Ishikawa (cell line): ENCODE measurements at regions not wholly inside any gene's neighbourhood (a gene's known extent, or its start where the extent isn't known, plus 50 kb on each side); places are given as distances from the start of the nearest gene placed in this dataset.

Experiments used
- CEBPB ChIP-seq: IDR thresholded peaks from 2 replicates; pipeline ENCODE4 v1.6.1; 2012
- CREB1 ChIP-seq: IDR thresholded peaks from 2 replicates; pipeline ENCODE4 v1.6.1; 2012; ENCODE audit warnings: low read depth
- EGR1 ChIP-seq: IDR thresholded peaks from 2 replicates; pipeline ENCODE4 v1.6.1; 2012
- EP300 ChIP-seq: IDR thresholded peaks from 2 replicates; pipeline ENCODE4 v1.6.1; 2012; ENCODE audit warnings: borderline replicate concordance
- FOXM1 ChIP-seq: IDR thresholded peaks from 2 replicates; pipeline ENCODE4 v1.6.1; 2012; ENCODE audit warnings: low read depth, borderline replicate concordance
- NFIC ChIP-seq: IDR thresholded peaks from 2 replicates; pipeline ENCODE4 v1.6.1; 2012
- RAD21 ChIP-seq: IDR thresholded peaks from 2 replicates; pipeline ENCODE4 v1.6.1; 2012; ENCODE audit warnings: low read depth
- TAF1 ChIP-seq: IDR thresholded peaks from 2 replicates; pipeline ENCODE4 v1.6.1; 2012; ENCODE audit warnings: low read depth, mild to moderate bottlenecking
- TCF12 ChIP-seq: IDR thresholded peaks from 2 replicates; pipeline ENCODE4 v1.6.1; 2012; ENCODE audit warnings: low read depth
- TEAD4 ChIP-seq: IDR thresholded peaks from 2 replicates; pipeline ENCODE4 v1.6.1; 2012
- YY1 ChIP-seq: IDR thresholded peaks from 2 replicates; pipeline ENCODE4 v1.6.1; 2012; ENCODE audit warnings: low read depth
- ZBTB7A ChIP-seq: IDR thresholded peaks from 2 replicates; pipeline ENCODE4 v1.6.1; 2012; ENCODE audit warnings: low read depth
- TF ChIP-seq, protein P1 (sequence below): IDR thresholded peaks from 2 replicates; pipeline ENCODE4 v1.6.1; 2012; ENCODE audit warnings: low read depth, mild to moderate bottlenecking
- TF ChIP-seq, protein P2 (sequence below): IDR thresholded peaks from 2 replicates; pipeline ENCODE4 v1.6.1; 2012
- TF ChIP-seq, protein P3 (sequence below): IDR thresholded peaks from 2 replicates; pipeline ENCODE4 v1.6.1; 2012

DNA sequence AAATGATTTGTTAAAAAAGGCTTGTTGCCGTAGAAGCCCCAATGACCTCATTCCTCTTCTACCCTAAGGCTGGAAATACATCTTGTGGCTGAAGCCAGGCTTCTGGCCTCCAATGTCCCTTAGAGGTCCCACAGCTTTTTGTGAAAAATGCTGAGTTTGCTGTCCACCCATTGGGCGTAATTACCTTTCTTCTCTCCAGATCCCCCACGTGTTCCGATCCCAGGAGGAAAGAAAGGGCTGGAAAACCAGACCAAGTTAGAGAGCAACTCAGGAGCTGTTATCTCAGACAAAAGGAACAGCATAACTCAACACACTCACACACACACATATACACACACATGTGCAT lies 154.2 kb downstream of the MIAT start:
- TF ChIP-seq EGR1 (no peak), CEBPB (no peak), CREB1 (no peak), TCF12 (no peak), TEAD4 (no peak), RAD21 (no peak), FOXM1 (no peak), ZBTB7A (no peak), EP300 (no peak), YY1 (no peak), NFIC (no peak)
- TF ChIP-seq, protein P1, sequence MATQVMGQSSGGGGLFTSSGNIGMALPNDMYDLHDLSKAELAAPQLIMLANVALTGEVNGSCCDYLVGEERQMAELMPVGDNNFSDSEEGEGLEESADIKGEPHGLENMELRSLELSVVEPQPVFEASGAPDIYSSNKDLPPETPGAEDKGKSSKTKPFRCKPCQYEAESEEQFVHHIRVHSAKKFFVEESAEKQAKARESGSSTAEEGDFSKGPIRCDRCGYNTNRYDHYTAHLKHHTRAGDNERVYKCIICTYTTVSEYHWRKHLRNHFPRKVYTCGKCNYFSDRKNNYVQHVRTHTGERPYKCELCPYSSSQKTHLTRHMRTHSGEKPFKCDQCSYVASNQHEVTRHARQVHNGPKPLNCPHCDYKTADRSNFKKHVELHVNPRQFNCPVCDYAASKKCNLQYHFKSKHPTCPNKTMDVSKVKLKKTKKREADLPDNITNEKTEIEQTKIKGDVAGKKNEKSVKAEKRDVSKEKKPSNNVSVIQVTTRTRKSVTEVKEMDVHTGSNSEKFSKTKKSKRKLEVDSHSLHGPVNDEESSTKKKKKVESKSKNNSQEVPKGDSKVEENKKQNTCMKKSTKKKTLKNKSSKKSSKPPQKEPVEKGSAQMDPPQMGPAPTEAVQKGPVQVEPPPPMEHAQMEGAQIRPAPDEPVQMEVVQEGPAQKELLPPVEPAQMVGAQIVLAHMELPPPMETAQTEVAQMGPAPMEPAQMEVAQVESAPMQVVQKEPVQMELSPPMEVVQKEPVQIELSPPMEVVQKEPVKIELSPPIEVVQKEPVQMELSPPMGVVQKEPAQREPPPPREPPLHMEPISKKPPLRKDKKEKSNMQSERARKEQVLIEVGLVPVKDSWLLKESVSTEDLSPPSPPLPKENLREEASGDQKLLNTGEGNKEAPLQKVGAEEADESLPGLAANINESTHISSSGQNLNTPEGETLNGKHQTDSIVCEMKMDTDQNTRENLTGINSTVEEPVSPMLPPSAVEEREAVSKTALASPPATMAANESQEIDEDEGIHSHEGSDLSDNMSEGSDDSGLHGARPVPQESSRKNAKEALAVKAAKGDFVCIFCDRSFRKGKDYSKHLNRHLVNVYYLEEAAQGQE = no peak
- TF ChIP-seq, protein P2, sequence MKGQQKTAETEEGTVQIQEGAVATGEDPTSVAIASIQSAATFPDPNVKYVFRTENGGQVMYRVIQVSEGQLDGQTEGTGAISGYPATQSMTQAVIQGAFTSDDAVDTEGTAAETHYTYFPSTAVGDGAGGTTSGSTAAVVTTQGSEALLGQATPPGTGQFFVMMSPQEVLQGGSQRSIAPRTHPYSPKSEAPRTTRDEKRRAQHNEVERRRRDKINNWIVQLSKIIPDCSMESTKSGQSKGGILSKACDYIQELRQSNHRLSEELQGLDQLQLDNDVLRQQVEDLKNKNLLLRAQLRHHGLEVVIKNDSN = no peak

DNA sequence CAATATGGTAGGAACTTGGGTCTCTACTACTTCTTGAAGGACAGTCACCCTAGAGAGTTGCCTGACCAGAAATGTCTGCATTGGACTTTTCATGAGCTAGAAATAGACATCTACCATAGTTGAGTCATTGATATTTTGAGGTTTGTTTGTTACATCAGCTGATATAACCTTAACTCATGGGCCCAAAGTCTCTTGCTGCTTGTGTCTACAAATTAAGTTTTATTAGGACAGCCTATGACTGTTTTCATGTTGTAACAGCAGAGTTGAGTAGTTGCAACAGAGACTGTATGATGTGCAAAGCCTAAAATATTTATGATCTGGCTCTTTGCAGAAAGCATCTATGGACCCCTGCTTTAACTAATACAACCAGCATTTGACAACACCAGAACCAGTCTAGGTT lies 155.3 kb downstream of the MIAT start:
- TF ChIP-seq, protein P2 = no peak
- TF ChIP-seq, protein P1 = no peak
- TF ChIP-seq CREB1 = no peak
- no peak for TF ChIP-seq EGR1
- TF ChIP-seq, protein P3, sequence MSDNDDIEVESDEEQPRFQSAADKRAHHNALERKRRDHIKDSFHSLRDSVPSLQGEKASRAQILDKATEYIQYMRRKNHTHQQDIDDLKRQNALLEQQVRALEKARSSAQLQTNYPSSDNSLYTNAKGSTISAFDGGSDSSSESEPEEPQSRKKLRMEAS = no peak
- no peak for TF ChIP-seq CEBPB
- TF ChIP-seq EP300 = no peak
- no peak for TF ChIP-seq YY1
- TF ChIP-seq FOXM1 = no peak
- no peak for TF ChIP-seq TAF1
- no peak for TF ChIP-seq NFIC
- TF ChIP-seq ZBTB7A = no peak
- no peak for TF ChIP-seq RAD21
- TF ChIP-seq TCF12 = no peak
- TF ChIP-seq TEAD4 = no peak

DNA sequence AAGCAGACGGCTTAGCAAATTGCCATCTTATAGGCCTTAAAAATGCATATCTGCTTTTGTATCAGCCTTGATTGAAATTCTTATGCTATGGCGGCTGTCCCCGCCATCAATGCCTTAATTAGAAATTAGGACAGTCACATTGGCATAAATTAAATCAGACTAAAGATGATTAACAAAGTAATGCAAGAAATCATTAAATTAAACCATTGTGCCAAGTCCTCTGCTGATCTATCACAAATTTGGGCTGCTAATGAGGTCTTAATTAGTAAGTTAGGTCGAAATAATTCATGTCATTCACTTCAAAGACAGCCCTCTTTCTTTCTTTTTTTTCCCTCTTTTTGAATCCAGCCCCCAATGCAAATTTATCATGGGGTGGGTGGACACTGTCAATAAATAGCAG lies 159.3 kb downstream of the MIAT start:
- no peak for TF ChIP-seq TEAD4
- TF ChIP-seq, protein P2 = no peak
- TF ChIP-seq RAD21 = no peak
- TF ChIP-seq EGR1 = no peak
- TF ChIP-seq NFIC = no peak
- TF ChIP-seq CREB1 = no peak
- TF ChIP-seq, protein P1 = no peak
- TF ChIP-seq CEBPB = no peak
- TF ChIP-seq EP300 = no peak
- no peak for TF ChIP-seq FOXM1
- no peak for TF ChIP-seq TCF12
- TF ChIP-seq TAF1 = no peak
- no peak for TF ChIP-seq YY1
- no peak for TF ChIP-seq ZBTB7A
- TF ChIP-seq, protein P3 = no peak

DNA sequence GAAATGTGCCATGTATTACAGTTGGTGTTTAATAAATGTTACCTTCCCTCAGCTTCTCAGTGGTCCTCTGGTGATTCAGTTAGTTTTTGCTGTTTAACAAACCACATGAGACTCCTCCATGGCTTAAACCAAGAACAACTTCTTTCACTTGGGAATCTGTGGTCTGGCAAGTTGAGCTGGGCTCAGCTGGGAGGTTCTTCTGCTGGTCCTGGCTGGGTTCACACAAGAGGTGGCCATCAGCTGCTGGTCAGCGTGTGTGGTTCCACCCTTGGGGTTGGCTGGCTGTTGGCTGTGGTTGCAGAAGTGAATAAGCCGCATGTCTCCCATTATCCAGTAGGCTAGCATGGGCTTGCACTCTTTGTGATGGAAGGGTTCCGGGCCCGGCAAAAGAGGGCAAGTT lies 160.5 kb downstream of the MIAT start:
- TF ChIP-seq TCF12 (no peak), EGR1 (no peak), YY1 (no peak), CEBPB (no peak), CREB1 (no peak), RAD21 (no peak), EP300 (no peak), FOXM1 (no peak), ZBTB7A (no peak), TAF1 (no peak), TEAD4 (no peak)
- TF ChIP-seq, protein P1 = no peak
- TF ChIP-seq, protein P3 = no peak
- TF ChIP-seq, protein P2 = no peak
